MM.1S (cell line): ENCODE measurements at regions not wholly inside any gene's neighbourhood (a gene's known extent, or its start where the extent isn't known, plus 50 kb on each side); places are given as distances from the start of the nearest gene placed in this dataset.

Experiments
- CTCF ChIP-seq: fragments of 300-600 bp; sonication (generic); IDR thresholded peaks from 2 replicates; pipeline ENCODE4 v1.5.1; 2016; ENCODE audit warnings: antibody characterized with exemption, low read length, mixed read lengths
- EZH2phosphoT487 ChIP-seq: fragments of 300-600 bp; sonication (generic); IDR thresholded peaks from 2 replicates; pipeline ENCODE4 v1.6.1; 2018; ENCODE audit warnings: antibody characterized with exemption, low read length

- TF ChIP-seq CTCF = no peak
- no peak for TF ChIP-seq EZH2phosphoT487
These were observed 131.6 kb upstream of the SCN7A start for GRCh38 chr2:166625670-166626069.
